WTC11 (cell line): ENCODE measurements at regions not wholly inside any gene's neighbourhood (a gene's known extent, or its start where the extent isn't known, plus 50 kb on each side); places are given as distances from the start of the nearest gene placed in this dataset.

Experiments
- CREB1 ChIP-seq: sonication (generic); formaldehyde crosslinking; IDR thresholded peaks from 2 replicates; pipeline ENCODE4 v1.8.0; 2023; ENCODE audit warnings: mild to moderate bottlenecking, missing genetic modification reagents
- ESRRA ChIP-seq: sonication (generic); formaldehyde crosslinking; IDR thresholded peaks from 2 replicates; pipeline ENCODE4 v1.8.1; 2022; ENCODE audit warnings: mild to moderate bottlenecking, missing genetic modification reagents, borderline replicate concordance
- IRF2 ChIP-seq: sonication (generic); formaldehyde crosslinking; IDR thresholded peaks from 2 replicates; pipeline ENCODE4 v1.8.0; 2022; ENCODE audit warnings: low read depth, missing genetic modification reagents, borderline replicate concordance
- JUN ChIP-seq: sonication (generic); formaldehyde crosslinking; IDR thresholded peaks from 2 replicates; pipeline ENCODE4 v1.8.0; 2023; ENCODE audit warnings: mild to moderate bottlenecking, missing genetic modification reagents
- SP1 ChIP-seq: sonication (generic); formaldehyde crosslinking; conservative IDR thresholded peaks from 2 replicates; pipeline ENCODE4 v1.8.1; 2022; ENCODE audit warnings: missing genetic modification reagents
- TEAD4 ChIP-seq: sonication (generic); formaldehyde crosslinking; IDR thresholded peaks from 2 replicates; pipeline ENCODE4 v1.8.0; 2022; ENCODE audit warnings: mild to moderate bottlenecking, missing genetic modification reagents
- TF ChIP-seq, protein P1 (sequence below): fragments of 200-600 bp; IDR thresholded peaks from 2 replicates; pipeline ENCODE4 v1.8.0; 2022; ENCODE audit warnings: antibody characterized with exemption
- TF ChIP-seq, protein P2 (sequence below): sonication (generic); formaldehyde crosslinking; IDR thresholded peaks from 2 replicates; pipeline ENCODE4 v1.8.0; 2022; ENCODE audit warnings: mild to moderate bottlenecking, missing genetic modification reagents
- TF ChIP-seq, protein P3 (sequence below): sonication (generic); formaldehyde crosslinking; IDR thresholded peaks from 2 replicates; pipeline ENCODE4 v1.8.1; 2022; ENCODE audit warnings: mild to moderate bottlenecking, missing genetic modification reagents, moderate library complexity, borderline replicate concordance
- TF ChIP-seq, protein P4 (sequence below): sonication (generic); formaldehyde crosslinking; IDR thresholded peaks from 2 replicates; pipeline ENCODE4 v1.8.0; 2022; ENCODE audit warnings: missing genetic modification reagents
- TF ChIP-seq, protein P5 (sequence below): sonication (generic); formaldehyde crosslinking; IDR thresholded peaks from 2 replicates; pipeline ENCODE4 v1.8.1; 2022; ENCODE audit warnings: low read depth, mild to moderate bottlenecking, moderate library complexity, missing genetic modification reagents, borderline replicate concordance

DNA sequence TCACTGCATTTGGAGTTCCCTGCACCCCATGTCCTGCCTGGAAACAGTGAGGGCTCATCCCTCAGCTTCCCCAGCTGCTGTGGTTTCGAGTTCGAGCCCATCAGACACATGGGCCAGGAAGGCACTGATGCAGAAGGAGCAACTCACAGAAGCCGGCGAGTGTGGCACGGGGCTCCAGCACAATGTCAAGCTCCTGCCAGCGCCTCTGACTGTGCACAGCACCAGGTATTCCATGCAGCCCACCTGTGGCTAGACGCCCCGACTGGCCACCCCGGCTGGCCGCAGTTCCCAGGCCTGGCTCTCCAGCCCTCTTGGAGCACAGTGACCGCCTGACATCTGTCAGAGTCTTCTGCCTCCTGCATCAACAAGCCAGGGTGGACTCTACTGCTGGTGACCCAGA lies 419.4 kb downstream of the SHANK2 start:
- TF ChIP-seq, protein P1, sequence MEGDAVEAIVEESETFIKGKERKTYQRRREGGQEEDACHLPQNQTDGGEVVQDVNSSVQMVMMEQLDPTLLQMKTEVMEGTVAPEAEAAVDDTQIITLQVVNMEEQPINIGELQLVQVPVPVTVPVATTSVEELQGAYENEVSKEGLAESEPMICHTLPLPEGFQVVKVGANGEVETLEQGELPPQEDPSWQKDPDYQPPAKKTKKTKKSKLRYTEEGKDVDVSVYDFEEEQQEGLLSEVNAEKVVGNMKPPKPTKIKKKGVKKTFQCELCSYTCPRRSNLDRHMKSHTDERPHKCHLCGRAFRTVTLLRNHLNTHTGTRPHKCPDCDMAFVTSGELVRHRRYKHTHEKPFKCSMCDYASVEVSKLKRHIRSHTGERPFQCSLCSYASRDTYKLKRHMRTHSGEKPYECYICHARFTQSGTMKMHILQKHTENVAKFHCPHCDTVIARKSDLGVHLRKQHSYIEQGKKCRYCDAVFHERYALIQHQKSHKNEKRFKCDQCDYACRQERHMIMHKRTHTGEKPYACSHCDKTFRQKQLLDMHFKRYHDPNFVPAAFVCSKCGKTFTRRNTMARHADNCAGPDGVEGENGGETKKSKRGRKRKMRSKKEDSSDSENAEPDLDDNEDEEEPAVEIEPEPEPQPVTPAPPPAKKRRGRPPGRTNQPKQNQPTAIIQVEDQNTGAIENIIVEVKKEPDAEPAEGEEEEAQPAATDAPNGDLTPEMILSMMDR: no peak
- TF ChIP-seq ESRRA (no peak), IRF2 (CRISPR knock-in tag) (no peak), CREB1 (CRISPR knock-in tag) (no peak), JUN (CRISPR knock-in tag) (no peak), SP1 (no peak), TEAD4 (CRISPR knock-in tag) (no peak)
- TF ChIP-seq, protein P2, sequence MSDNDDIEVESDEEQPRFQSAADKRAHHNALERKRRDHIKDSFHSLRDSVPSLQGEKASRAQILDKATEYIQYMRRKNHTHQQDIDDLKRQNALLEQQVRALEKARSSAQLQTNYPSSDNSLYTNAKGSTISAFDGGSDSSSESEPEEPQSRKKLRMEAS (CRISPR knock-in tag): no peak
- TF ChIP-seq, protein P3, sequence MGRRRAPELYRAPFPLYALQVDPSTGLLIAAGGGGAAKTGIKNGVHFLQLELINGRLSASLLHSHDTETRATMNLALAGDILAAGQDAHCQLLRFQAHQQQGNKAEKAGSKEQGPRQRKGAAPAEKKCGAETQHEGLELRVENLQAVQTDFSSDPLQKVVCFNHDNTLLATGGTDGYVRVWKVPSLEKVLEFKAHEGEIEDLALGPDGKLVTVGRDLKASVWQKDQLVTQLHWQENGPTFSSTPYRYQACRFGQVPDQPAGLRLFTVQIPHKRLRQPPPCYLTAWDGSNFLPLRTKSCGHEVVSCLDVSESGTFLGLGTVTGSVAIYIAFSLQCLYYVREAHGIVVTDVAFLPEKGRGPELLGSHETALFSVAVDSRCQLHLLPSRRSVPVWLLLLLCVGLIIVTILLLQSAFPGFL (CRISPR knock-in tag): no peak
- TF ChIP-seq, protein P4, sequence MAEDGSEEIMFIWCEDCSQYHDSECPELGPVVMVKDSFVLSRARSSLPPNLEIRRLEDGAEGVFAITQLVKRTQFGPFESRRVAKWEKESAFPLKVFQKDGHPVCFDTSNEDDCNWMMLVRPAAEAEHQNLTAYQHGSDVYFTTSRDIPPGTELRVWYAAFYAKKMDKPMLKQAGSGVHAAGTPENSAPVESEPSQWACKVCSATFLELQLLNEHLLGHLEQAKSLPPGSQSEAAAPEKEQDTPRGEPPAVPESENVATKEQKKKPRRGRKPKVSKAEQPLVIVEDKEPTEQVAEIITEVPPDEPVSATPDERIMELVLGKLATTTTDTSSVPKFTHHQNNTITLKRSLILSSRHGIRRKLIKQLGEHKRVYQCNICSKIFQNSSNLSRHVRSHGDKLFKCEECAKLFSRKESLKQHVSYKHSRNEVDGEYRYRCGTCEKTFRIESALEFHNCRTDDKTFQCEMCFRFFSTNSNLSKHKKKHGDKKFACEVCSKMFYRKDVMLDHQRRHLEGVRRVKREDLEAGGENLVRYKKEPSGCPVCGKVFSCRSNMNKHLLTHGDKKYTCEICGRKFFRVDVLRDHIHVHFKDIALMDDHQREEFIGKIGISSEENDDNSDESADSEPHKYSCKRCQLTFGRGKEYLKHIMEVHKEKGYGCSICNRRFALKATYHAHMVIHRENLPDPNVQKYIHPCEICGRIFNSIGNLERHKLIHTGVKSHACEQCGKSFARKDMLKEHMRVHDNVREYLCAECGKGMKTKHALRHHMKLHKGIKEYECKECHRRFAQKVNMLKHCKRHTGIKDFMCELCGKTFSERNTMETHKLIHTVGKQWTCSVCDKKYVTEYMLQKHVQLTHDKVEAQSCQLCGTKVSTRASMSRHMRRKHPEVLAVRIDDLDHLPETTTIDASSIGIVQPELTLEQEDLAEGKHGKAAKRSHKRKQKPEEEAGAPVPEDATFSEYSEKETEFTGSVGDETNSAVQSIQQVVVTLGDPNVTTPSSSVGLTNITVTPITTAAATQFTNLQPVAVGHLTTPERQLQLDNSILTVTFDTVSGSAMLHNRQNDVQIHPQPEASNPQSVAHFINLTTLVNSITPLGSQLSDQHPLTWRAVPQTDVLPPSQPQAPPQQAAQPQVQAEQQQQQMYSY (CRISPR knock-in tag): no peak
- TF ChIP-seq, protein P5, sequence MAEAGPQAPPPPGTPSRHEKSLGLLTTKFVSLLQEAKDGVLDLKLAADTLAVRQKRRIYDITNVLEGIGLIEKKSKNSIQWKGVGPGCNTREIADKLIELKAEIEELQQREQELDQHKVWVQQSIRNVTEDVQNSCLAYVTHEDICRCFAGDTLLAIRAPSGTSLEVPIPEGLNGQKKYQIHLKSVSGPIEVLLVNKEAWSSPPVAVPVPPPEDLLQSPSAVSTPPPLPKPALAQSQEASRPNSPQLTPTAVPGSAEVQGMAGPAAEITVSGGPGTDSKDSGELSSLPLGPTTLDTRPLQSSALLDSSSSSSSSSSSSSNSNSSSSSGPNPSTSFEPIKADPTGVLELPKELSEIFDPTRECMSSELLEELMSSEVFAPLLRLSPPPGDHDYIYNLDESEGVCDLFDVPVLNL (CRISPR knock-in tag): no peak
